Hepatocyte (in vitro differentiated cells): ENCODE measurements at regions not wholly inside any gene's neighbourhood (a gene's known extent, or its start where the extent isn't known, plus 50 kb on each side); places are given as distances from the start of the nearest gene placed in this dataset.

Experiments used
- CTCF ChIP-seq: fragments of 200-600 bp; sonication (generic); IDR thresholded peaks from 2 replicates; pipeline ENCODE4 v1.5.1; 2016; ENCODE audit warnings: antibody characterized with exemption, mild to moderate bottlenecking; ENCODE audit not compliant: poor library complexity
- EZH2 ChIP-seq: fragments of 200-600 bp; sonication (generic); IDR thresholded peaks from 2 replicates; pipeline ENCODE4 v1.6.1; 2016; ENCODE audit warnings: antibody characterized with exemption, mild to moderate bottlenecking, borderline replicate concordance

GRCh38 chr10:83987216-83987615, 152.1 kb upstream of the GHITM start:
- TF ChIP-seq EZH2 (no peak), CTCF (no peak)
